Suprapubic skin (tissue), 4 donors: ENCODE measurements at regions not wholly inside any gene's neighbourhood (a gene's known extent, or its start where the extent isn't known, plus 50 kb on each side); places are given as distances from the start of the nearest gene placed in this dataset.

Experiments
- DNase-seq, 2 donors: peaks; one replicate each; pipeline ENCODE4 v3.0.0-alpha.2; 2019; ENCODE audit warnings: low spot score in 2 of 2
- H3K27ac ChIP-seq: fragments of 200-600 bp; sonication (generic); one replicate; pipeline ENCODE4 v1.5.1; 2019
- H3K27me3 ChIP-seq: fragments of 200-600 bp; sonication (generic); one replicate; pipeline ENCODE4 v1.5.1; 2019
- H3K36me3 ChIP-seq: fragments of 200-600 bp; sonication (generic); one replicate; pipeline ENCODE4 v1.5.1; 2019
- H3K4me1 ChIP-seq: fragments of 200-600 bp; sonication (generic); one replicate; pipeline ENCODE4 v1.5.1; 2019
- H3K4me3 ChIP-seq: fragments of 200-600 bp; sonication (generic); one replicate; pipeline ENCODE4 v1.5.1; 2019; ENCODE audit warnings: mild to moderate bottlenecking
- H3K9me3 ChIP-seq: fragments of 200-600 bp; sonication (generic); one replicate; pipeline ENCODE4 v1.5.1; 2019
- CTCF ChIP-seq, 2 donors: fragments of 200-600 bp in 1 of 2; fragments of 450-650 bp in 1 of 2; sonication (generic) in 1 of 2; IDR thresholded peaks; one replicate each; pipeline ENCODE4 v1.5.1; 2016 to 2019; ENCODE audit warnings: antibody characterized with exemption in 2 of 2, mild to moderate bottlenecking in 1 of 2, moderate library complexity in 1 of 2
- EP300 ChIP-seq: sonication (generic); formaldehyde crosslinking; IDR thresholded peaks from one replicate; pipeline ENCODE4 v1.6.1; 2017; ENCODE audit warnings: antibody characterized with exemption
- POLR2A ChIP-seq, 2 donors: fragments of 450-650 bp; IDR thresholded peaks; one replicate each; pipeline ENCODE4 v1.6.1; 2017; ENCODE audit warnings: antibody characterized with exemption in 2 of 2, mild to moderate bottlenecking in 2 of 2, moderate library complexity in 2 of 2
- POLR2AphosphoS5 ChIP-seq, 3 donors: sonication (generic); formaldehyde crosslinking; IDR thresholded peaks; one replicate each; pipeline ENCODE4 v1.6.1; 2017; ENCODE audit warnings: antibody characterized with exemption in 3 of 3
- WGBS: methylation state at CpG from one replicate; pipeline ENCODE4 v1.1.5; 2018; 5-methylcytosine and 5-hydroxymethylcytosine counted together

- Histone ChIP-seq H3K4me3 (no peak overlapping the region), H3K4me1 (no peaks in the 10 kb centered on the region), H3K9me3 (no peaks in the 10 kb centered on the region), H3K36me3 (no peaks in the 10 kb centered on the region), H3K27me3 (no peaks in the 10 kb centered on the region), H3K27ac (no peak overlapping the region)
- 77% methylated on average over 3 of the region's 3 CpGs for WGBS
- TF ChIP-seq CTCF (IDR thresholded peaks at IDR 0.05) (no peak), EP300 (no peak), POLR2AphosphoS5 (IDR thresholded peaks at IDR 0.05) (no peak), POLR2A (IDR thresholded peaks at IDR 0.05) (no peak)
- no peak for DNase-seq
These were observed 53.7 kb upstream of the SMAD1 start for GRCh38 chr4:145427991-145428390.

- TF ChIP-seq POLR2A (IDR thresholded peaks at IDR 0.05) (no peak), POLR2AphosphoS5 (IDR thresholded peaks at IDR 0.05) (no peak), EP300 (no peak), CTCF (IDR thresholded peaks at IDR 0.05) (no peak)
- Histone ChIP-seq H3K27ac (no peak overlapping the region), H3K4me1 (no peaks in the 10 kb centered on the region), H3K27me3 (no peaks in the 10 kb centered on the region), H3K4me3 (no peak overlapping the region), H3K36me3 (no peaks in the 10 kb centered on the region), H3K9me3 (no peaks in the 10 kb centered on the region)
- 60% methylated on average over 2 of the region's 2 CpGs for WGBS
- no peak for DNase-seq
These were observed 54.4 kb upstream of the SMAD1 start for GRCh38 chr4:145427221-145427620.

- 92% methylated on average over 5 of the region's 5 CpGs for WGBS
- H3K4me1 ChIP-seq = no peaks in the 10 kb centered on the region
- no peaks in the 10 kb centered on the region for H3K9me3 ChIP-seq
- no peak for TF ChIP-seq POLR2A (IDR thresholded peaks at IDR 0.05)
- TF ChIP-seq EP300 = no peak
- no peak for TF ChIP-seq POLR2AphosphoS5 (IDR thresholded peaks at IDR 0.05)
- TF ChIP-seq CTCF (IDR thresholded peaks at IDR 0.05) = no peak
- DNase-seq = no peak
- H3K27ac ChIP-seq = no peak overlapping the region
- no peaks in the 10 kb centered on the region for H3K36me3 ChIP-seq
- no peak overlapping the region for H3K4me3 ChIP-seq
- H3K27me3 ChIP-seq = no peaks in the 10 kb centered on the region
These were observed 58.5 kb upstream of the SMAD1 start for GRCh38 chr4:145423017-145423708.

GRCh38 chr4:145420595-145421214 is 60.9 kb upstream of the SMAD1 start:
- H3K27me3 ChIP-seq = no peaks in the 10 kb centered on the region
- no peak overlapping the region for H3K4me3 ChIP-seq
- no peak for DNase-seq
- no peaks in the 10 kb centered on the region for H3K4me1 ChIP-seq
- H3K9me3 ChIP-seq = no peaks in the 10 kb centered on the region
- WGBS = 86% methylated on average over 2 of the region's 2 CpGs
- H3K27ac ChIP-seq = no peak overlapping the region
- no peaks in the 10 kb centered on the region for H3K36me3 ChIP-seq
- TF ChIP-seq EP300 = no peak

GRCh38 chr4:145418739-145419138 is 62.9 kb upstream of the SMAD1 start:
- no peak overlapping the region for H3K4me3 ChIP-seq
- no peaks in the 10 kb centered on the region for H3K9me3 ChIP-seq
- no peaks in the 10 kb centered on the region for H3K36me3 ChIP-seq
- 89% methylated on average over 4 of the region's 4 CpGs for WGBS
- H3K27me3 ChIP-seq = no peaks in the 10 kb centered on the region
- no peak for DNase-seq
- H3K4me1 ChIP-seq = no peaks in the 10 kb centered on the region
- TF ChIP-seq POLR2AphosphoS5 (IDR thresholded peaks at IDR 0.05) = no peak
- TF ChIP-seq EP300 = no peak
- TF ChIP-seq CTCF (IDR thresholded peaks at IDR 0.05) = no peak
- no peak for TF ChIP-seq POLR2A (IDR thresholded peaks at IDR 0.05)
- no peak overlapping the region for H3K27ac ChIP-seq
